ENCODE measurements at regions not wholly inside any gene's neighbourhood (a gene's known extent, or its start where the extent isn't known, plus 50 kb on each side); places are given as distances from the start of the nearest gene placed in this dataset.
"Not testable (repeated sequence)": the region's sequence is repeated elsewhere in the genome, so short reads cannot be mapped to it uniquely, and the experiment has no call there.

- DNase-seq: no peak
These were observed 152.6 kb upstream of the EPHA3 start for GRCh38 chr3:88954853-88955252.

- no peak for DNase-seq
These were observed 152.1 kb upstream of the EPHA3 start for GRCh38 chr3:88955274-88955673.

GRCh38 chr3:88957711-88958439 lies 149.5 kb upstream of the EPHA3 start:
- DNase-seq: no peak

GRCh38 chr3:88960019-88960418 lies 147.4 kb upstream of the EPHA3 start:
- DNase-seq: no peak

- no peak for DNase-seq
These were observed 144.4 kb upstream of the EPHA3 start for GRCh38 chr3:88963003-88963402.

- no peak for DNase-seq
These were observed 127.7 kb upstream of the EPHA3 start for GRCh38 chr3:88979760-88980159.

GRCh38 chr3:88983458-88983857 lies 124.0 kb upstream of the EPHA3 start:
- no peak for DNase-seq

- no peak for DNase-seq
These were observed 123.2 kb upstream of the EPHA3 start for GRCh38 chr3:88984256-88984655.

GRCh38 chr3:88984832-88985231 lies 122.6 kb upstream of the EPHA3 start:
- DNase-seq: no peak

- DNase-seq: no peak
These were observed 121.9 kb upstream of the EPHA3 start for GRCh38 chr3:88985491-88985890.

GRCh38 chr3:88986834-88987233 lies 120.6 kb upstream of the EPHA3 start:
- DNase-seq: no peak

GRCh38 chr3:88987776-88988175 lies 119.6 kb upstream of the EPHA3 start:
- no peak for DNase-seq

GRCh38 chr3:88988906-88989305 lies 118.5 kb upstream of the EPHA3 start:
- no peak for DNase-seq

GRCh38 chr3:88991496-88991895 lies 115.9 kb upstream of the EPHA3 start:
- no peak for DNase-seq

GRCh38 chr3:88996691-88997090 lies 110.7 kb upstream of the EPHA3 start:
- DNase-seq: no peak

- no peak for DNase-seq
These were observed 110.2 kb upstream of the EPHA3 start for GRCh38 chr3:88997260-88997659.

GRCh38 chr3:89000886-89001285 lies 106.5 kb upstream of the EPHA3 start:
- no peak for DNase-seq

- no peak for DNase-seq
These were observed 105.2 kb upstream of the EPHA3 start for GRCh38 chr3:89002191-89002590.

GRCh38 chr3:89013536-89013935 lies 93.9 kb upstream of the EPHA3 start:
- no peak for DNase-seq

- no peak for DNase-seq
These were observed 89.9 kb upstream of the EPHA3 start for GRCh38 chr3:89017531-89017930.

- no peak for DNase-seq
These were observed 82.2 kb upstream of the EPHA3 start for GRCh38 chr3:89025185-89025584.

GRCh38 chr3:89032346-89033013 lies 74.9 kb upstream of the EPHA3 start:
- DNase-seq: no peak

- DNase-seq: not testable (repeated sequence)
These were observed 72.7 kb upstream of the EPHA3 start for GRCh38 chr3:89034723-89035122.

- no peak for DNase-seq
These were observed 68.6 kb upstream of the EPHA3 start for GRCh38 chr3:89038869-89039268.
